ENCODE measurements at regions not wholly inside any gene's neighbourhood (a gene's known extent, or its start where the extent isn't known, plus 50 kb on each side); places are given as distances from the start of the nearest gene placed in this dataset.
"Not testable (repeated sequence)": the region's sequence is repeated elsewhere in the genome, so short reads cannot be mapped to it uniquely, and the experiment has no call there.

DNA sequence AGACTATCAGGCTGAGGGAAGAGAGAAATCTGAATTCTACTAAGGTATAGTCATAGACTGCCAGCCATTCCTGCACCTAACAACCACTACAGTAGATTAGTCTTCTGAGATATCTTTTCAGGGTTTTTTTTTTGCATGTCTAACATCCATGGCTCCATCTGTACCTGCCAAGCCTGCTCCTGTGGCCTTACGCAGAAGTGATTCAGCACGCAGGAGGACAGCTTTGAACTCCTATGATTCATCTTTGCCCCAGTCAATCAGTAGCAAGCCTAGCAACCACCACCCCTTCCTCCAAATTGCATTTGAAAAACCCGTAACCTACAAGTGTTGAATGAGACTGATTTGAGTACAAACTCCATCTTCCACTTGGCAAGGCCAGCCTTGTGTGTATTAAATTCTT lies 520.7 kb upstream of the HS3ST1 start:
- ChIA-PET CTCF (no interaction called here), POLR2A (no interaction called here)
- Mint-ChIP-seq H3K27me3 (no peaks in the 10 kb centered on the region), H3K36me3 (ENCODE audit: low read depth) (no peaks in the 10 kb centered on the region), H3K9me3 (no peaks in the 10 kb centered on the region), H3K27ac (no peak overlapping the region), H3K4me1 (ENCODE audit: low read depth) (no peaks in the 10 kb centered on the region), H3K4me3 (no peak overlapping the region)
- ATAC-seq (ENCODE audit: poor library complexity) (no peak), DNase-seq (no peak)
- no peaks in the 10 kb centered on the region for H3K36me3 ChIP-seq (ENCODE audit: insufficient read depth, low read length)
- no peak overlapping the region for H3K4me3 ChIP-seq (ENCODE audit: low read length)
- no peaks in the 10 kb centered on the region for H3K4me1 ChIP-seq (ENCODE audit: insufficient read depth, low read length)
- no peak overlapping the region for H3K27ac ChIP-seq (ENCODE audit: low read depth in 1 of 2, low read length in 2 of 2)
- no peaks in the 10 kb centered on the region for H3K27me3 ChIP-seq (ENCODE audit: control insufficient read depth in 1 of 2, insufficient read depth in 2 of 2, low read length in 2 of 2)
- TF ChIP-seq, protein P1, sequence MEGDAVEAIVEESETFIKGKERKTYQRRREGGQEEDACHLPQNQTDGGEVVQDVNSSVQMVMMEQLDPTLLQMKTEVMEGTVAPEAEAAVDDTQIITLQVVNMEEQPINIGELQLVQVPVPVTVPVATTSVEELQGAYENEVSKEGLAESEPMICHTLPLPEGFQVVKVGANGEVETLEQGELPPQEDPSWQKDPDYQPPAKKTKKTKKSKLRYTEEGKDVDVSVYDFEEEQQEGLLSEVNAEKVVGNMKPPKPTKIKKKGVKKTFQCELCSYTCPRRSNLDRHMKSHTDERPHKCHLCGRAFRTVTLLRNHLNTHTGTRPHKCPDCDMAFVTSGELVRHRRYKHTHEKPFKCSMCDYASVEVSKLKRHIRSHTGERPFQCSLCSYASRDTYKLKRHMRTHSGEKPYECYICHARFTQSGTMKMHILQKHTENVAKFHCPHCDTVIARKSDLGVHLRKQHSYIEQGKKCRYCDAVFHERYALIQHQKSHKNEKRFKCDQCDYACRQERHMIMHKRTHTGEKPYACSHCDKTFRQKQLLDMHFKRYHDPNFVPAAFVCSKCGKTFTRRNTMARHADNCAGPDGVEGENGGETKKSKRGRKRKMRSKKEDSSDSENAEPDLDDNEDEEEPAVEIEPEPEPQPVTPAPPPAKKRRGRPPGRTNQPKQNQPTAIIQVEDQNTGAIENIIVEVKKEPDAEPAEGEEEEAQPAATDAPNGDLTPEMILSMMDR (IDR thresholded peaks at IDR 0.05), result no peak
- intact Hi-C loops (cut with DNase I, micrococcal nuclease), result no loop called here
- no peaks in the 10 kb centered on the region for H3K9me3 ChIP-seq (ENCODE audit: control insufficient read depth in 1 of 2, insufficient read depth in 1 of 2, low read length in 2 of 2)

DNA sequence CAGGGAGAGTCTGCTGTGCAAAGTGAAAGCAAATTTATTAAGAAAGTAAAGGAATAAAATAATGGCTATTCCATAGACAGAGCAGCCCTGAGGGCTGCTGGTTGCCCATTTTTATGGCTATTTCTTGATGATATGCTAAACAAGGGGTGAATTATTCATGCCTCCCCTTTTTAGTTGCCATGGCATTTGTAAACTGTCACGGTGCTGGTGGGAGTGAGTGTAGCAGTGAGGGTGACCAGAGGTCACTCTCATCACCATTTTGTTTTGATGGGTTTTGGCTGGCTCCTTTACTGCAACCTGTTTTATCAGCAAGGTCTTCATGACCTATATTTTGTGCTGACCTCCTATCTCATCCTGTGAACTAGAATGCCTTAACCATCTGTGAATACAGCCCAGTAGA lies 518.9 kb upstream of the HS3ST1 start:
- H3K27ac Mint-ChIP-seq; intact Hi-C loops (cut with DNase I, micrococcal nuclease); H3K27me3 ChIP-seq (ENCODE audit: control insufficient read depth in 1 of 2, insufficient read depth in 2 of 2, low read length in 2 of 2); H3K36me3 Mint-ChIP-seq (ENCODE audit: low read depth); H3K4me3 ChIP-seq (ENCODE audit: low read length); POLR2A ChIA-PET; H3K36me3 ChIP-seq (ENCODE audit: insufficient read depth, low read length); H3K9me3 ChIP-seq (ENCODE audit: control insufficient read depth in 1 of 2, insufficient read depth in 1 of 2, low read length in 2 of 2); H3K4me1 Mint-ChIP-seq (ENCODE audit: low read depth); ATAC-seq (ENCODE audit: poor library complexity); H3K4me3 Mint-ChIP-seq; H3K27ac ChIP-seq (ENCODE audit: low read depth in 1 of 2, low read length in 2 of 2); H3K27me3 Mint-ChIP-seq; H3K9me3 Mint-ChIP-seq; CTCF ChIA-PET; DNase-seq; H3K4me1 ChIP-seq (ENCODE audit: insufficient read depth, low read length): not testable (repeated sequence)

DNA sequence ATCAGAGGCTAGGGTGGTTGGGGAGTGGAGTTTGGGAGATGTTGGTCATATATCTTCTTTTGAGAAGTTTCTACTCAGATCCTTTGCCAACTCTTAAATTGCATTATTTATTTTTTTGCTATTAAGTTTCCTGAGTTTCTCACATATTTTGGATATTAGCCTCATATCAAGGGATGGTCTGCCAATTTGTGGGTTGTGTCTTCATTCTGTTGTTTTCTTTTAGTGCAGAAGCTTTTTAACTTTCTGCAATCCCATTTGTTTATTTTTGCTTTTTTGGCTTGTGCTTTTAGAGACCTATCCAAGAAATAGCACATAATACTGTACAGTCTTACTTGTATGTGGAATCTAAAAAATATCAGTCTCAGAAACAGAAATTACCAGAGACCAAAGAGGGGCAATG lies 509.2 kb upstream of the HS3ST1 start:
- H3K27ac ChIP-seq (ENCODE audit: low read depth in 1 of 2, low read length in 2 of 2), result no peak overlapping the region
- H3K36me3 Mint-ChIP-seq (ENCODE audit: low read depth), result no peaks in the 10 kb centered on the region
- CTCF ChIA-PET, result no interaction called here
- TF ChIP-seq, protein P1 (IDR thresholded peaks at IDR 0.05), result no peak
- H3K4me1 Mint-ChIP-seq (ENCODE audit: low read depth), result no peaks in the 10 kb centered on the region
- H3K4me3 Mint-ChIP-seq, result no peak overlapping the region
- no peaks in the 10 kb centered on the region for H3K36me3 ChIP-seq (ENCODE audit: insufficient read depth, low read length)
- POLR2A ChIA-PET, result no interaction called here
- ATAC-seq (ENCODE audit: poor library complexity), result no peak
- H3K27me3 ChIP-seq (ENCODE audit: control insufficient read depth in 1 of 2, insufficient read depth in 2 of 2, low read length in 2 of 2), result no peaks in the 10 kb centered on the region
- no peak overlapping the region for H3K27ac Mint-ChIP-seq
- no peaks in the 10 kb centered on the region for H3K4me1 ChIP-seq (ENCODE audit: insufficient read depth, low read length)
- H3K27me3 Mint-ChIP-seq, result no peaks in the 10 kb centered on the region
- DNase-seq, result no peak
- intact Hi-C loops (cut with DNase I, micrococcal nuclease), result no loop called here
- no peak overlapping the region for H3K4me3 ChIP-seq (ENCODE audit: low read length)
- H3K9me3 ChIP-seq (ENCODE audit: control insufficient read depth in 1 of 2, insufficient read depth in 1 of 2, low read length in 2 of 2), result no peaks in the 10 kb centered on the region
- peaks cover 11% of the 10 kb centered on the region for H3K9me3 Mint-ChIP-seq

DNA sequence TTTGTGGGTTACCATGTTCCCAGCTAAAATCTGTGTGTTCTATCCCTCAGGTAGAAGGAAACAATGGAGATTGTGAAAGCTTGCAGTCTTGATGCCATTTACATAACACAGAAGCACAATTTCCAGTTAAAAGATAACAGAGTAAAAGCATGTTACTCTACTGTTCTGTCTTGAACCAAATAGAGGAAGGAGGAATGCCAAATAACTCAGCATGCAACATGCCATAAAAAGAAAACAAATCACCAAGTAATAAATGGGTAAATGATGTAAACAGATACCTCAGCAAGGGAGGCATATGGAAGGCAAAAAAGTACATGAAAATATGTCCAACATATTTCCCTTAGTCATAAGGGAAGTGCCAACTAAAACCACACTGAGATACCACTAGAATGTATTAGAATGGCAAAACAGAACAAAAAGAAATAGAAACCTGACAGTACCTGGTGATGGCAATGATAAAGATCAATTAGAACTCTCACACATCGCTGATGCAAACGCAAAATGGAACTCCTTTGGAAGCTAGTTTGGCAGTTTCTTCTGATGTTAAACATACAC lies 502.6 kb upstream of the HS3ST1 start:
- H3K27me3 ChIP-seq (ENCODE audit: control insufficient read depth in 1 of 2, insufficient read depth in 2 of 2, low read length in 2 of 2), result no peaks in the 10 kb centered on the region
- TF ChIP-seq, protein P1 (IDR thresholded peaks at IDR 0.05), result no peak
- H3K9me3 Mint-ChIP-seq, result peaks cover 10% of the 10 kb centered on the region
- DNase-seq, result no peak
- H3K36me3 Mint-ChIP-seq (ENCODE audit: low read depth), result no peaks in the 10 kb centered on the region
- H3K4me1 Mint-ChIP-seq (ENCODE audit: low read depth), result no peaks in the 10 kb centered on the region
- H3K27me3 Mint-ChIP-seq, result no peaks in the 10 kb centered on the region
- H3K36me3 ChIP-seq (ENCODE audit: insufficient read depth, low read length), result no peaks in the 10 kb centered on the region
- H3K9me3 ChIP-seq (ENCODE audit: control insufficient read depth in 1 of 2, insufficient read depth in 1 of 2, low read length in 2 of 2), result no peaks in the 10 kb centered on the region
- no peak overlapping the region for H3K4me3 ChIP-seq (ENCODE audit: low read length)
- H3K27ac Mint-ChIP-seq, result no peak overlapping the region
- ChIA-PET CTCF (no interaction called here), POLR2A (no interaction called here)
- no peak for ATAC-seq (ENCODE audit: poor library complexity)
- intact Hi-C loops (cut with DNase I, micrococcal nuclease), result no loop called here
- no peaks in the 10 kb centered on the region for H3K4me1 ChIP-seq (ENCODE audit: insufficient read depth, low read length)
- H3K4me3 Mint-ChIP-seq, result no peak overlapping the region
- no peak overlapping the region for H3K27ac ChIP-seq (ENCODE audit: low read depth in 1 of 2, low read length in 2 of 2)
